HCT116 (cell line): ENCODE measurements at regions not wholly inside any gene's neighbourhood (a gene's known extent, or its start where the extent isn't known, plus 50 kb on each side); places are given as distances from the start of the nearest gene placed in this dataset.

Experiments used
- ATAC-seq: fragments of 200-7000 bp; cut with Tn5 transposase; 2 replicates; pipeline ENCODE4 v1.9.1; 2020; ENCODE audit warnings: mild to moderate bottlenecking, moderate library complexity
- BruUV-seq: library from RNA; stranded (reverse); fragments of 400-500 nt; replicated peaks from 2 replicates; lab custom pipeline; 2021; lab: Mats Ljungman, UMichigan
- CTCF ChIA-PET: fragments of 300-600 bp; sonication (Branson Sonifier 250); formaldehyde crosslinking; loops from one replicate; lab custom pipeline; 2021; ENCODE audit warnings: antibody characterized with exemption; lab: Charles Lee
- POLR2A ChIA-PET: fragments of 300-600, 350-600 bp; sonication (Branson Sonifier 250); formaldehyde crosslinking; loops from one replicate; lab custom pipeline; 2021; ENCODE audit warnings: antibody characterized with exemption; lab: Charles Lee
- RAD21 ChIA-PET, 2 experiments: fragments of 300-600 bp; sonication (Branson Sonifier 250); formaldehyde crosslinking; loops; one replicate each; lab custom pipeline; 2023; ENCODE audit warnings: low total read pairs in 2 of 2; ENCODE audit not compliant: uncharacterized antibody in 2 of 2, unreplicated experiment in 2 of 2, low non-redundant PET in 1 of 2; lab: Charles Lee
- DNase-seq: peaks from one replicate; pipeline ENCODE4 v3.0.0-alpha.2; 2010; ENCODE audit warnings: low read depth, low spot score
- H2AFZ ChIP-seq: fragments of 200-600 bp; shearing (Covaris generic), sonication (generic); 2 replicates; pipeline ENCODE4 v1.6.1; 2017; ENCODE audit warnings: low read depth, mixed run types, mixed read lengths, antibody characterized with exemption, low read length; ENCODE audit not compliant: poor library complexity, severe bottlenecking
- H3K27ac ChIP-seq: 2 replicates; pipeline ENCODE4 v1.5.1; 2012; ENCODE audit warnings: low read depth, low read length
- H3K27me3 ChIP-seq: fragments of 200-600 bp; sonication (generic); 2 replicates; pipeline ENCODE4 v1.6.1; 2016; ENCODE audit warnings: mixed run types, low read length, mixed read lengths; ENCODE audit not compliant: insufficient read depth
- H3K36me3 ChIP-seq, 2 experiments: fragments of 200-500 bp in 1 of 2; fragments of 200-600 bp in 1 of 2; sonication (Bioruptor generic) in 1 of 2; sonication (generic) in 1 of 2; 2 replicates each; pipeline versions ENCODE4 v1.5.1 to v1.6.1; 2014 to 2016; ENCODE audit warnings: low read length in 2 of 2, inconsistent platforms in 1 of 2, mixed read lengths in 1 of 2, mixed run types in 1 of 2; ENCODE audit not compliant: insufficient read depth in 2 of 2, control insufficient read depth in 1 of 2
- H3K4me1 ChIP-seq, 2 experiments: fragments of 200-600 bp in 1 of 2; sonication (generic) in 1 of 2; 2 replicates each; pipeline versions ENCODE4 v1.5.1 to v1.6.1; 2012 to 2017; ENCODE audit warnings: low read length in 2 of 2, inconsistent platforms in 1 of 2, mild to moderate bottlenecking in 1 of 2, mixed read lengths in 1 of 2, mixed run types in 1 of 2, moderate library complexity in 1 of 2; ENCODE audit not compliant: insufficient read depth in 2 of 2, control insufficient read depth in 1 of 2
- H3K4me2 ChIP-seq: fragments of 200-600 bp; sonication (generic); 2 replicates; pipeline ENCODE4 v1.6.1; 2017; ENCODE audit warnings: mixed run types, low read length, mixed read lengths
- H3K4me3 ChIP-seq, 2 experiments: fragments of 200-600 bp in 1 of 2; sonication (generic) in 1 of 2; replicated peaks in 1 of 2; 2 replicates each; pipeline ENCODE4 v1.5.1; 2011 to 2016; ENCODE audit warnings: low read length in 2 of 2, control low read depth in 1 of 2, low read depth in 1 of 2, mild to moderate bottlenecking in 1 of 2, mixed read lengths in 1 of 2, mixed run types in 1 of 2
- H3K79me2 ChIP-seq: fragments of 200-600 bp; sonication (generic); 2 replicates; pipeline ENCODE4 v1.6.1; 2017; ENCODE audit warnings: mild to moderate bottlenecking, mixed run types, low read length, moderate library complexity, mixed read lengths; ENCODE audit not compliant: insufficient read depth
- H3K9ac ChIP-seq: fragments of 200-600 bp; sonication (generic); 2 replicates; pipeline ENCODE4 v1.6.1; 2016; ENCODE audit warnings: low read length, mixed read lengths
- H3K9me2 ChIP-seq: fragments of 200-600 bp; sonication (generic), shearing (Covaris generic); 2 replicates; pipeline ENCODE4 v1.6.1; 2017; ENCODE audit warnings: mixed run types, mild to moderate bottlenecking, moderate library complexity; ENCODE audit not compliant: insufficient read depth
- H3K9me3 ChIP-seq, 2 experiments: fragments of 200-500 bp in 1 of 2; fragments of 200-600 bp in 1 of 2; sonication (Bioruptor generic) in 1 of 2; sonication (generic) in 1 of 2; 2 replicates each; pipeline ENCODE4 v1.6.1; 2014 to 2017; ENCODE audit warnings: low read length in 2 of 2, mixed read lengths in 2 of 2, inconsistent platforms in 1 of 2, low read depth in 1 of 2, mild to moderate bottlenecking in 1 of 2, mixed run types in 1 of 2, moderate library complexity in 1 of 2; ENCODE audit not compliant: control insufficient read depth in 1 of 2, insufficient read depth in 1 of 2
- H4K20me1 ChIP-seq: fragments of 200-600 bp; sonication (generic), shearing (Covaris generic); 2 replicates; pipeline ENCODE4 v1.6.1; 2017; ENCODE audit warnings: mixed run types, mild to moderate bottlenecking, moderate library complexity; ENCODE audit not compliant: insufficient read depth
- ATF3 ChIP-seq: IDR thresholded peaks from 2 replicates; pipeline ENCODE4 v1.6.1; 2012
- CEBPB ChIP-seq: IDR thresholded peaks from 2 replicates; pipeline ENCODE4 v1.6.1; 2012; ENCODE audit warnings: low read depth
- EGR1 ChIP-seq: IDR thresholded peaks from 2 replicates; pipeline ENCODE4 v1.6.1; 2012; ENCODE audit warnings: low read depth
- FOSL1 ChIP-seq: IDR thresholded peaks from 2 replicates; pipeline ENCODE4 v1.6.1; 2012; ENCODE audit warnings: low read depth
- MAX ChIP-seq: IDR thresholded peaks from 2 replicates; pipeline ENCODE4 v1.6.1; 2012
- POLR2A ChIP-seq: IDR thresholded peaks from 2 replicates; pipeline ENCODE4 v1.7.0; 2011; ENCODE audit warnings: borderline replicate concordance; ENCODE audit not compliant: insufficient read depth, insufficient read length; ENCODE audit errors: extremely low read depth
- SP1 ChIP-seq: IDR thresholded peaks from 2 replicates; pipeline ENCODE4 v1.6.1; 2012; ENCODE audit warnings: low read depth
- YY1 ChIP-seq: IDR thresholded peaks from 2 replicates; pipeline ENCODE4 v1.6.1; 2011; ENCODE audit warnings: low read length, low read depth, moderate library complexity, mild to moderate bottlenecking; ENCODE audit not compliant: insufficient replicate concordance; ENCODE audit errors: extremely low read depth
- intact Hi-C: fragments of 100-400 bp; cut with micrococcal nuclease; formaldehyde crosslinking; loops from 2 replicates; pipeline ENCODE4 v1.10.0; 2022
- TF ChIP-seq, protein P1 (sequence below), 3 experiments: fragments of 200-600 bp in 1 of 3; sonication (generic) in 1 of 3; IDR thresholded peaks in 2 of 3; conservative IDR thresholded peaks in 1 of 3; 2 replicates each; pipeline ENCODE4 v1.5.1; 2012 to 2017; ENCODE audit warnings: low read depth in 2 of 3, low read length in 2 of 3, antibody characterized with exemption in 1 of 3, borderline replicate concordance in 1 of 3, control low read depth in 1 of 3, mild to moderate bottlenecking in 1 of 3, mixed read lengths in 1 of 3, mixed run types in 1 of 3, moderate library complexity in 1 of 3; ENCODE audit not compliant: insufficient read depth in 1 of 3
- TF ChIP-seq, protein P2 (sequence below): IDR thresholded peaks from 2 replicates; pipeline ENCODE4 v1.6.1; 2011; ENCODE audit warnings: mild to moderate bottlenecking, low read length, moderate library complexity; ENCODE audit not compliant: insufficient replicate concordance; ENCODE audit errors: extremely low read depth

DNA sequence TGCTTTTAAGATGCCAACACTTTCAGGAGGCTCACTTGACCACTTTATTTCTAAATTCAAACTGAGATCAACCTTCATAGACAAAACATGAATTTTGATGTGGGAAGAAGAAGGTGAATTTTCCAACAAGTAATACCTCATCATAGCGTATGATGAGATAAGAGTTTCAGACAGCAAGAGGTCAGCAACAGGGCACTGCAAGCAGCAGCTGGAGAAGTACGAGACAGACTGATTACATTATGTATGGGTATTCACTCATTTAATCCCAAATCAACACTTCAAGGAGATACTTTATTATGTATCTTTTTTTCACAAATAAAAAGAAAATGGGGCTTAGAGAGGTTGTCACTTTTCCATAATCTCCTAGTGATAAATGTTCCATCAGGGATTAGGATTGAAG, 389.8 kb downstream of the TBC1D4 start (continued):
- no peak for TF ChIP-seq EGR1
- no peak for TF ChIP-seq MAX
- TF ChIP-seq POLR2A: no peak

DNA sequence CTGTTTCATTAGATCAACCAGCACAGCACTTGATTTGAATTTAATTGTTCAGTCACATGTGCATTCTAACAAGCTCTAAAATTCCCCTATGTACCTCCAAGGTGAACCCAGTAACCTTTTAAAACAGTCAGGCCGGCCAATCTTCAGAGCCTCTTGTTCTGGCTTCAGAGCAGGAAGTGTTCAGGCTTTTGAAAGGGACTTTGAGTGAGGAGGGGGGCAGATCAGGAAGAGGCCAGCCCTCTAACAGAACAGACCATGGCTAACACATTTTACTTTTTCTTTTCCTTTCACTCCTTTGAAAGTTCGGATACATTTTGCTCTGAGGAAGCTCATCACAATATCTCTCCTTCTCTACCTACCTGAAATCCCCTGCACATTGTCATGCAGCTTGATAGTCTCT, 390.3 kb downstream of the TBC1D4 start:
- no peaks in the 10 kb centered on the region for H3K4me1 ChIP-seq
- no peak overlapping the region for H3K27ac ChIP-seq
- H3K9me2 ChIP-seq: no peaks in the 10 kb centered on the region
- H3K27me3 ChIP-seq: no peaks in the 10 kb centered on the region
- no peak overlapping the region for H2AFZ ChIP-seq
- no peaks in the 10 kb centered on the region for H3K9me3 ChIP-seq
- no peak overlapping the region for H3K4me2 ChIP-seq
- ATAC-seq (no peak), DNase-seq (no peak)
- CTCF ChIA-PET: no interaction called here
- H3K9ac ChIP-seq: no peak overlapping the region
- H4K20me1 ChIP-seq: no peaks in the 10 kb centered on the region
- intact Hi-C loops: no loop called here
- H3K4me3 ChIP-seq: no peak overlapping the region
- TF ChIP-seq, protein P1, sequence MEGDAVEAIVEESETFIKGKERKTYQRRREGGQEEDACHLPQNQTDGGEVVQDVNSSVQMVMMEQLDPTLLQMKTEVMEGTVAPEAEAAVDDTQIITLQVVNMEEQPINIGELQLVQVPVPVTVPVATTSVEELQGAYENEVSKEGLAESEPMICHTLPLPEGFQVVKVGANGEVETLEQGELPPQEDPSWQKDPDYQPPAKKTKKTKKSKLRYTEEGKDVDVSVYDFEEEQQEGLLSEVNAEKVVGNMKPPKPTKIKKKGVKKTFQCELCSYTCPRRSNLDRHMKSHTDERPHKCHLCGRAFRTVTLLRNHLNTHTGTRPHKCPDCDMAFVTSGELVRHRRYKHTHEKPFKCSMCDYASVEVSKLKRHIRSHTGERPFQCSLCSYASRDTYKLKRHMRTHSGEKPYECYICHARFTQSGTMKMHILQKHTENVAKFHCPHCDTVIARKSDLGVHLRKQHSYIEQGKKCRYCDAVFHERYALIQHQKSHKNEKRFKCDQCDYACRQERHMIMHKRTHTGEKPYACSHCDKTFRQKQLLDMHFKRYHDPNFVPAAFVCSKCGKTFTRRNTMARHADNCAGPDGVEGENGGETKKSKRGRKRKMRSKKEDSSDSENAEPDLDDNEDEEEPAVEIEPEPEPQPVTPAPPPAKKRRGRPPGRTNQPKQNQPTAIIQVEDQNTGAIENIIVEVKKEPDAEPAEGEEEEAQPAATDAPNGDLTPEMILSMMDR (IDR thresholded peaks at IDR 0.05 in 2 of 3, conservative IDR thresholded peaks at IDR 0.05 in 1 of 3; ENCODE audit: borderline replicate concordance in 1 of 3, insufficient read depth in 1 of 3, low read depth in 2 of 3, low read length in 2 of 3): no peak
- no peak for TF ChIP-seq CEBPB
- no peak for TF ChIP-seq YY1
- TF ChIP-seq, protein P2, sequence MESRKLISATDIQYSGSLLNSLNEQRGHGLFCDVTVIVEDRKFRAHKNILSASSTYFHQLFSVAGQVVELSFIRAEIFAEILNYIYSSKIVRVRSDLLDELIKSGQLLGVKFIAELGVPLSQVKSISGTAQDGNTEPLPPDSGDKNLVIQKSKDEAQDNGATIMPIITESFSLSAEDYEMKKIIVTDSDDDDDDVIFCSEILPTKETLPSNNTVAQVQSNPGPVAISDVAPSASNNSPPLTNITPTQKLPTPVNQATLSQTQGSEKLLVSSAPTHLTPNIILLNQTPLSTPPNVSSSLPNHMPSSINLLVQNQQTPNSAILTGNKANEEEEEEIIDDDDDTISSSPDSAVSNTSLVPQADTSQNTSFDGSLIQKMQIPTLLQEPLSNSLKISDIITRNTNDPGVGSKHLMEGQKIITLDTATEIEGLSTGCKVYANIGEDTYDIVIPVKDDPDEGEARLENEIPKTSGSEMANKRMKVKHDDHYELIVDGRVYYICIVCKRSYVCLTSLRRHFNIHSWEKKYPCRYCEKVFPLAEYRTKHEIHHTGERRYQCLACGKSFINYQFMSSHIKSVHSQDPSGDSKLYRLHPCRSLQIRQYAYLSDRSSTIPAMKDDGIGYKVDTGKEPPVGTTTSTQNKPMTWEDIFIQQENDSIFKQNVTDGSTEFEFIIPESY: no peak
- TF ChIP-seq FOSL1: no peak
- TF ChIP-seq ATF3: no peak
- no peak for TF ChIP-seq SP1
- no peaks in the 10 kb centered on the region for H3K36me3 ChIP-seq
- POLR2A ChIA-PET: no interaction called here
- RAD21 ChIA-PET: no interaction called here
- BruUV-seq: no TSS peak
- no peaks in the 10 kb centered on the region for H3K79me2 ChIP-seq
